HL-60 (cell line): ENCODE measurements at regions not wholly inside any gene's neighbourhood (a gene's known extent, or its start where the extent isn't known, plus 50 kb on each side); places are given as distances from the start of the nearest gene placed in this dataset.

ENCODE experiments used
- DNase-seq, 2 experiments: peaks; one replicate each; pipeline ENCODE4 v3.0.0-alpha.2; 2010 to 2020; ENCODE audit warnings: low read depth in 1 of 2, low spot score in 1 of 2
- H3K27ac ChIP-seq: fragments of 250-450 bp; sonication (Bioruptor Pico); replicated peaks from 2 replicates; pipeline ENCODE4 v1.5.1; 2020; ENCODE audit warnings: mild to moderate bottlenecking, moderate library complexity
- H3K27me3 ChIP-seq: fragments of 250-450 bp; sonication (Bioruptor Pico); 2 replicates; pipeline ENCODE4 v1.5.1; 2021; ENCODE audit warnings: mild to moderate bottlenecking, moderate library complexity; ENCODE audit not compliant: insufficient read depth, poor library complexity, severe bottlenecking
- H3K4me3 ChIP-seq: replicated peaks from 2 replicates; pipeline ENCODE4 v1.5.1; 2011; ENCODE audit warnings: mild to moderate bottlenecking, control low read depth, low read length; ENCODE audit not compliant: insufficient read depth
- GABPA ChIP-seq: IDR thresholded peaks from 2 replicates; pipeline ENCODE4 v1.6.1; 2012; ENCODE audit warnings: low read depth
- POLR2AphosphoS5 ChIP-seq: IDR thresholded peaks from 2 replicates; pipeline ENCODE4 v1.6.1; 2012; ENCODE audit warnings: low read depth
- SPI1 ChIP-seq: IDR thresholded peaks from 2 replicates; pipeline ENCODE4 v1.6.1; 2012; ENCODE audit warnings: low read depth, mild to moderate bottlenecking, borderline replicate concordance
- TF ChIP-seq, protein P1 (sequence below): IDR thresholded peaks from 2 replicates; pipeline ENCODE4 v1.6.1; 2012; ENCODE audit warnings: low read depth; ENCODE audit not compliant: insufficient replicate concordance
- TF ChIP-seq, protein P2 (sequence below): IDR thresholded peaks from one replicate; pipeline ENCODE4 v1.5.1; 2011; ENCODE audit warnings: low read length, control low read depth, inconsistent platforms; ENCODE audit not compliant: insufficient read depth

DNA sequence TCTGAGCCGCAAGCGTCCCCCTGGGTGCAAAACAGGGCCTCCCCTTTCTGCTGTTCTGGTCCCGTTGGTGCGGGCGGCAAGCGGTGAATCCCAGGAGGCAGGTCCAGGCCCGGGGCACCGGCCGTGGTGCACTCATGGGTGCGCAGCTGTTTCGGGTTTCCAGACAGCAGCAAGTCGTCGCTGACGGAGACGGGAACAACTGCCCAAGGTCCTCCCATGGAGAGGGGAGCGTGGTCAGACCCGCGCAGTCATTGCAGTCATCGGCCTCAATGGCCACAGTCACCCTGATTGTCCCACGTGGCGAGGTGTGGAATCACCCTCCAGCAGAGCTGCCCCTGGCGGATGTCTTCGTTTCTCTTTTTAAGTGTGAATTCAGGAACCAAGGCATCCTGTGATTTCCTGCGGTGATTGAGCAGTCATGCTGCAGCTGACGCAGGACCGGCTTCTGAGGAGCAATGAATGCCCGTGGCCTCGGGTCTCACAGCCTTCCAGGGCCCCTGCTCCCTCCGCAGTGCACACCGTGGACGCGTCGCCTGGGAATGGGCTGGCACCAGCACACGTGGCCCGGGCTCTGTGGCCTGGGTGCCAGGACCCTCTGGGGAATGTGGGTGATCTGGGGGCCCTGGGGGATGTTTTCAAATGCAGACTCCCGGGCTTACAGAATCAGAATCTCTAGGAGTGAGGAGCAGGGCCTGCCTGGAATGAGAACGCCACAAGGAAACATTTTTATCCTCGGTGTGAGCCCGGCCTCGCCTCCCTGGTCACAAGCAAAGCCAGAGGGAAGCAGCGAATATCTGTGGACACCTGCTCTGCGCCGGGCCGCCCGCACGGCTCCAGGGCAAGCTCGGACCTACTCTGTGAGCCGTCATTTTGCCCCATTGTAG lies 244.2 kb upstream of the SALL3 start:
- DNase-seq: no peak
- no peak overlapping the region for H3K27ac ChIP-seq
- peaks cover 2% of the 10 kb centered on the region for H3K27me3 ChIP-seq
- no peak overlapping the region for H3K4me3 ChIP-seq
- no peak for TF ChIP-seq GABPA
- TF ChIP-seq, protein P1, sequence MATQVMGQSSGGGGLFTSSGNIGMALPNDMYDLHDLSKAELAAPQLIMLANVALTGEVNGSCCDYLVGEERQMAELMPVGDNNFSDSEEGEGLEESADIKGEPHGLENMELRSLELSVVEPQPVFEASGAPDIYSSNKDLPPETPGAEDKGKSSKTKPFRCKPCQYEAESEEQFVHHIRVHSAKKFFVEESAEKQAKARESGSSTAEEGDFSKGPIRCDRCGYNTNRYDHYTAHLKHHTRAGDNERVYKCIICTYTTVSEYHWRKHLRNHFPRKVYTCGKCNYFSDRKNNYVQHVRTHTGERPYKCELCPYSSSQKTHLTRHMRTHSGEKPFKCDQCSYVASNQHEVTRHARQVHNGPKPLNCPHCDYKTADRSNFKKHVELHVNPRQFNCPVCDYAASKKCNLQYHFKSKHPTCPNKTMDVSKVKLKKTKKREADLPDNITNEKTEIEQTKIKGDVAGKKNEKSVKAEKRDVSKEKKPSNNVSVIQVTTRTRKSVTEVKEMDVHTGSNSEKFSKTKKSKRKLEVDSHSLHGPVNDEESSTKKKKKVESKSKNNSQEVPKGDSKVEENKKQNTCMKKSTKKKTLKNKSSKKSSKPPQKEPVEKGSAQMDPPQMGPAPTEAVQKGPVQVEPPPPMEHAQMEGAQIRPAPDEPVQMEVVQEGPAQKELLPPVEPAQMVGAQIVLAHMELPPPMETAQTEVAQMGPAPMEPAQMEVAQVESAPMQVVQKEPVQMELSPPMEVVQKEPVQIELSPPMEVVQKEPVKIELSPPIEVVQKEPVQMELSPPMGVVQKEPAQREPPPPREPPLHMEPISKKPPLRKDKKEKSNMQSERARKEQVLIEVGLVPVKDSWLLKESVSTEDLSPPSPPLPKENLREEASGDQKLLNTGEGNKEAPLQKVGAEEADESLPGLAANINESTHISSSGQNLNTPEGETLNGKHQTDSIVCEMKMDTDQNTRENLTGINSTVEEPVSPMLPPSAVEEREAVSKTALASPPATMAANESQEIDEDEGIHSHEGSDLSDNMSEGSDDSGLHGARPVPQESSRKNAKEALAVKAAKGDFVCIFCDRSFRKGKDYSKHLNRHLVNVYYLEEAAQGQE: no peak

DNA sequence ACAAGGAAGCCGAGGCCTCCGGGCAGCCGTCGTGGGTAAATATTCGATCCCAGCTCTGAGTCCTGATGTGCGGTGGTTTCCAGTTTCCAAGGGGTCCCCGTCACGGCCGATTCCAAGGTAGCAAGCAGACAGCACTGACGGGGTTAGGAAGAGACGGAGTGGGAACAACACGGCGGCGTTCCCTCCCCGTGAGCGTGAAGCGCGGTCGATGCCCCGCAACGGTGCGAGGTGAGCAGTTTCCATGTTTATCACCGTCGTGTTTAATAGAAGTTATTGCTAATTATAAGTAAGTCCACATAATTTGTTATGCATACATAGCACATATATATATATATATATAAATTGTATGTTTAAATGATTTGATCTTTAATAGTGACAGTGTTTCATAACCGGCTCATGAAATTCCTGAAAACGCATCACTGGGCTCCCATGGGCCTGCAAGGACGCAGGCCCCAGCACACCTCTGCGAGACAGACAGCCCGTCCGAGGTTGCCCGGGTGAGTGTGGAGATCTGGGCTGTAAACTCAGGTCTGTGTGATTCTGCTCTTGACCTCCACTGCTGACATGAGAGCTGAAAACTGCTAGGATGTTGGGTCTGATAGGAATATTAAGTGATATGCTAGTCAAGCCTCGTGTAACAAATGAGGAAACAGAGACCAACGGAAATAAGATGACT lies 243.5 kb upstream of the SALL3 start:
- Histone ChIP-seq H3K4me3 (no peak overlapping the region), H3K27ac (no peak overlapping the region), H3K27me3 (peaks cover 2% of the 10 kb centered on the region)
- TF ChIP-seq GABPA: no peak
- TF ChIP-seq, protein P1: no peak
- TF ChIP-seq, protein P2, sequence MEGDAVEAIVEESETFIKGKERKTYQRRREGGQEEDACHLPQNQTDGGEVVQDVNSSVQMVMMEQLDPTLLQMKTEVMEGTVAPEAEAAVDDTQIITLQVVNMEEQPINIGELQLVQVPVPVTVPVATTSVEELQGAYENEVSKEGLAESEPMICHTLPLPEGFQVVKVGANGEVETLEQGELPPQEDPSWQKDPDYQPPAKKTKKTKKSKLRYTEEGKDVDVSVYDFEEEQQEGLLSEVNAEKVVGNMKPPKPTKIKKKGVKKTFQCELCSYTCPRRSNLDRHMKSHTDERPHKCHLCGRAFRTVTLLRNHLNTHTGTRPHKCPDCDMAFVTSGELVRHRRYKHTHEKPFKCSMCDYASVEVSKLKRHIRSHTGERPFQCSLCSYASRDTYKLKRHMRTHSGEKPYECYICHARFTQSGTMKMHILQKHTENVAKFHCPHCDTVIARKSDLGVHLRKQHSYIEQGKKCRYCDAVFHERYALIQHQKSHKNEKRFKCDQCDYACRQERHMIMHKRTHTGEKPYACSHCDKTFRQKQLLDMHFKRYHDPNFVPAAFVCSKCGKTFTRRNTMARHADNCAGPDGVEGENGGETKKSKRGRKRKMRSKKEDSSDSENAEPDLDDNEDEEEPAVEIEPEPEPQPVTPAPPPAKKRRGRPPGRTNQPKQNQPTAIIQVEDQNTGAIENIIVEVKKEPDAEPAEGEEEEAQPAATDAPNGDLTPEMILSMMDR: no peak
- no peak for TF ChIP-seq POLR2AphosphoS5
- no peak for TF ChIP-seq SPI1
- DNase-seq: no peak

DNA sequence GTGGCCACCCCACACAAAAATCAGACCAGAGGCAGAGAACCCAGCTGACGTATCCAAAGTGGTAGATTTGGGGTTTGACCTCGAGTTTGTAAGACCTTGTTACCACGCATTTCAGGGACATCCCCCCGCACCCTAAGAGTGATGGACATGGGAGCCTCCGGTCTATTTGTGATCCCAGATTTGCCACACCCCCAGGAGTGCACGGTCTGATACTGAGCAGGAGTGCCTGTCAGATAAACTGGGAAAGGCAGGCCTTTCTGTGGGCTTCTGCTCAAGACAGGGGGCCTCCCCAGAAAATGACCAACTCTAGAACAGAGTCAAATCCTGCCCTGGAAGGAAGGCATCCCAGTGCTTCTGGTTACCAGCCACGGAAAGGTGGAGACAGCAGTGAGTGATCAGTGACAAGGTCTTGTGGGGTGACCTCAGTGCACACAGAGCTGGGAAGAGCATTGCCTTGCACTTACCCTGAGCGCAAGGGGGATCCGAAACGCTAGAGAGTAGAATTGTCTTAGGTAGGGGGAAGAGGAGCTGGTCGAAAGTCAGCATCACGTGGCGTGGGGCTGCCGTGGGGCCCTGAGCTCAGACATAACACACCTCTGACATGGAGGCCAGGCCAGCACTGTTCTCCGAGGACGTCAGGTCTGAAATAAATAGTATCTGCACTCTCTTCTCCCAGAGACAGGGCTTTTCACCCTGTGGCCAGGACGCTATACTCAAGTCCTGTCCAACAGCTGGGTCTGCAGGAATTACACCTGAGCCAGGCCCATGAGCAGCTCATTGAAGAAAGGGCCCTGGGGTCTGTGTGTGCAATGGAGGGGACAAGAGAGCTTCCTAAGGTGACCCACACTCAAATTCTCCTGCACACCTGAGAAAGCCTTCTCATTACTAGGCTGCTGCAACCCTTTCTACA lies 242.4 kb upstream of the SALL3 start:
- no peak overlapping the region for H3K27ac ChIP-seq
- TF ChIP-seq POLR2AphosphoS5 (no peak), SPI1 (no peak), GABPA (no peak)
- TF ChIP-seq, protein P1: no peak
- TF ChIP-seq, protein P2: no peak
- no peak overlapping the region for H3K4me3 ChIP-seq
- no peak for DNase-seq
- H3K27me3 ChIP-seq: no peaks in the 10 kb centered on the region
